Hepatocyte (in vitro differentiated cells): ENCODE measurements at regions not wholly inside any gene's neighbourhood (a gene's known extent, or its start where the extent isn't known, plus 50 kb on each side); places are given as distances from the start of the nearest gene placed in this dataset.

ENCODE experiments used
- EZH2 ChIP-seq: fragments of 200-600 bp; sonication (generic); IDR thresholded peaks from 2 replicates; pipeline ENCODE4 v1.6.1; 2016; ENCODE audit warnings: antibody characterized with exemption, mild to moderate bottlenecking, borderline replicate concordance
- EZH2phosphoT487 ChIP-seq: fragments of 200-600 bp; sonication (generic); IDR thresholded peaks from one replicate; pipeline ENCODE4 v1.6.1; 2018; ENCODE audit warnings: antibody characterized with exemption, mild to moderate bottlenecking, low read depth, moderate library complexity; ENCODE audit not compliant: unreplicated experiment, severe bottlenecking
- TF ChIP-seq, protein P1 (sequence below): fragments of 200-600 bp; sonication (generic); IDR thresholded peaks from 2 replicates; pipeline ENCODE4 v1.5.1; 2016; ENCODE audit warnings: antibody characterized with exemption, mild to moderate bottlenecking; ENCODE audit not compliant: poor library complexity

- TF ChIP-seq, protein P1, sequence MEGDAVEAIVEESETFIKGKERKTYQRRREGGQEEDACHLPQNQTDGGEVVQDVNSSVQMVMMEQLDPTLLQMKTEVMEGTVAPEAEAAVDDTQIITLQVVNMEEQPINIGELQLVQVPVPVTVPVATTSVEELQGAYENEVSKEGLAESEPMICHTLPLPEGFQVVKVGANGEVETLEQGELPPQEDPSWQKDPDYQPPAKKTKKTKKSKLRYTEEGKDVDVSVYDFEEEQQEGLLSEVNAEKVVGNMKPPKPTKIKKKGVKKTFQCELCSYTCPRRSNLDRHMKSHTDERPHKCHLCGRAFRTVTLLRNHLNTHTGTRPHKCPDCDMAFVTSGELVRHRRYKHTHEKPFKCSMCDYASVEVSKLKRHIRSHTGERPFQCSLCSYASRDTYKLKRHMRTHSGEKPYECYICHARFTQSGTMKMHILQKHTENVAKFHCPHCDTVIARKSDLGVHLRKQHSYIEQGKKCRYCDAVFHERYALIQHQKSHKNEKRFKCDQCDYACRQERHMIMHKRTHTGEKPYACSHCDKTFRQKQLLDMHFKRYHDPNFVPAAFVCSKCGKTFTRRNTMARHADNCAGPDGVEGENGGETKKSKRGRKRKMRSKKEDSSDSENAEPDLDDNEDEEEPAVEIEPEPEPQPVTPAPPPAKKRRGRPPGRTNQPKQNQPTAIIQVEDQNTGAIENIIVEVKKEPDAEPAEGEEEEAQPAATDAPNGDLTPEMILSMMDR, result no peak
- TF ChIP-seq EZH2phosphoT487 (no peak), EZH2 (no peak)
Measured at GRCh38 chr10:27390681-27391080, 113.4 kb upstream of the RAB18 start.
